ENCODE measurements at regions not wholly inside any gene's neighbourhood (a gene's known extent, or its start where the extent isn't known, plus 50 kb on each side); places are given as distances from the start of the nearest gene placed in this dataset.

- TF ChIP-seq CTCF (IDR thresholded peaks at IDR 0.05 in 4 of 5, conservative IDR thresholded peaks at IDR 0.05 in 1 of 5) (no peak), POLR2A (IDR thresholded peaks at IDR 0.05) (no peak)
These were observed 954.0 kb upstream of the TENM3 start for GRCh38 chr4:181289198-181289597.

All from gastrocnemius medialis (tissue), 4 donors.